GM20000 (cell line): ENCODE measurements at regions not wholly inside any gene's neighbourhood (a gene's known extent, or its start where the extent isn't known, plus 50 kb on each side); places are given as distances from the start of the nearest gene placed in this dataset.

Source experiments
- DNase-seq: peaks from one replicate; pipeline ENCODE4 v3.0.0; 2012; ENCODE audit warnings: low spot score
- TF ChIP-seq, protein P1 (sequence below): IDR thresholded peaks from 2 replicates; pipeline ENCODE4 v1.5.1; 2012; ENCODE audit warnings: mild to moderate bottlenecking, control low read depth; ENCODE audit errors: extremely low read depth, missing control alignments

DNA sequence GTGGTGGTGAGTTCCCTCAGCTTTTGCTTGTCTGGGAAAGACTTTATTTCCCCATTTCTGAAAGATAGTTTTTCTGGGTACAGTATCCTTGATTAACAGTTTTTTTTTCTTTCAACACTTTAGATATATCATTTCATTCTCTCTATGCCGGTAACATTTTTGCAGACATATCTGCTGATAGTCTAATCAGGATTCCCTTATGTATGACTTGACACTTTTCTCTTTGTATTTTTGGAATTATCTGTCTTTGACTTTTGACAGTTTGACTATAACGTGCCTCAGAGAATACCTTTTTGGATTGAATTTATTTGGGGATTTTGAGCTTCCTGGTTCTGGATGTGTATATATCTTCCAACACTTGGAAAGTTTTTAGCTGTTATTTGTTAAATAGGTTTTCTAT, 234.8 kb upstream of the PRICKLE1 start:
- TF ChIP-seq, protein P1, sequence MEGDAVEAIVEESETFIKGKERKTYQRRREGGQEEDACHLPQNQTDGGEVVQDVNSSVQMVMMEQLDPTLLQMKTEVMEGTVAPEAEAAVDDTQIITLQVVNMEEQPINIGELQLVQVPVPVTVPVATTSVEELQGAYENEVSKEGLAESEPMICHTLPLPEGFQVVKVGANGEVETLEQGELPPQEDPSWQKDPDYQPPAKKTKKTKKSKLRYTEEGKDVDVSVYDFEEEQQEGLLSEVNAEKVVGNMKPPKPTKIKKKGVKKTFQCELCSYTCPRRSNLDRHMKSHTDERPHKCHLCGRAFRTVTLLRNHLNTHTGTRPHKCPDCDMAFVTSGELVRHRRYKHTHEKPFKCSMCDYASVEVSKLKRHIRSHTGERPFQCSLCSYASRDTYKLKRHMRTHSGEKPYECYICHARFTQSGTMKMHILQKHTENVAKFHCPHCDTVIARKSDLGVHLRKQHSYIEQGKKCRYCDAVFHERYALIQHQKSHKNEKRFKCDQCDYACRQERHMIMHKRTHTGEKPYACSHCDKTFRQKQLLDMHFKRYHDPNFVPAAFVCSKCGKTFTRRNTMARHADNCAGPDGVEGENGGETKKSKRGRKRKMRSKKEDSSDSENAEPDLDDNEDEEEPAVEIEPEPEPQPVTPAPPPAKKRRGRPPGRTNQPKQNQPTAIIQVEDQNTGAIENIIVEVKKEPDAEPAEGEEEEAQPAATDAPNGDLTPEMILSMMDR: no peak
- DNase-seq: no peak

DNA sequence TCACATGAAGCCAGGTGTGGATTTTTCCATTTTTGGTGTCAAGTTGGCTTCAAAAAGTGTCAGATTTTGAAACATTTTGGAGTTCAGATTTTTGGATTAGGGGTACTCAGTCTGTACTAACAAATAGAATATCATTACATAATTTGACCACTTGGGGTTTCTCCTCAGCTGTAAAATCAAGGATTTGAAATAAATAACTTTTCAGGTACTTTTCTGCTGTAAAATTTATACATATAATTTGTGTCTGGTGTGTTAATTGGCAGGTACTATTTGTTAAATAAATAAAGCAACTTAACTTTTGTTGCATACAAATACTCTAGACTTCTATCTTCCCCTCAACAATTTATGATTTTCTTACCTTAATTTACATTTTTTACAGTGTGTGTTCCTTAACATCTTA, 234.1 kb upstream of the PRICKLE1 start:
- TF ChIP-seq, protein P1: no peak
- no peak for DNase-seq

DNA sequence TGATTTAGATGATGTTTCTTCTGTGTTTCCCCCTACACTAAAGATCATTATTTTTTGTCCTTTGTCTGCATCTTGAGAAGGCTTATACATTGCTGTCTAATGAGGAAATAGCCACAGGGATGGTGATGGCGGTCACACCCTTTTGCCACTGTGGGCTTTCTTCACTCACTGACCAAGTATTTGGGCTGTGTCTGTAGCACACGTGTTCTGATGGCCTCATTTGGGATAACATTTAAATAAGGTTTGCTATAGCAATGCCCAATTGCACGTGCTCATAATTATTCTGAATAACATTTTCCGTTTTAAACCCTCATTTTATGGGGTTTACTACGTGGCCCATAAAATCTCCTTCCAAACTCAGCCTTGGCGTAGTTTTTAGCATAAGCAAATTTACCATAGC, 230.3 kb upstream of the PRICKLE1 start:
- DNase-seq: no peak
- TF ChIP-seq, protein P1: no peak

DNA sequence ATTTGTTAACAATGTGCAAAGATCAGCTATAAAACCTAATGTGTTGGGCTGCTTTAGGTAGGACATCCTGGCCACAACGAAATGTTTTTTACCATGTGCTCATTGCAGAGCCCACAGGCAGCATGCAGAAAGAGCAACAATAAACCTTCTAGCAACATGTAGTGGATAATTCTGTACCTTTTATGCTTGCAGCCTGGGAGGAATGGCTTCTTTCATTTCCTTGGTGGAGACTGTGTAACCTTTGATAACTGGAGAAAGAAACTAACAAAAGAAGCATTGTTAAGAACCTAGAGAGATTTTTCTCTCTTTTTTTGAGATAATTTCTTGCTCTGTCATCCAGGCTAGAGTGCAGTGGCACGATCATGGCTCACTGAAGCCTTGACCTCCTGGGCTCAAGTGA, 225.5 kb upstream of the PRICKLE1 start:
- TF ChIP-seq, protein P1: no peak
- DNase-seq: no peak

DNA sequence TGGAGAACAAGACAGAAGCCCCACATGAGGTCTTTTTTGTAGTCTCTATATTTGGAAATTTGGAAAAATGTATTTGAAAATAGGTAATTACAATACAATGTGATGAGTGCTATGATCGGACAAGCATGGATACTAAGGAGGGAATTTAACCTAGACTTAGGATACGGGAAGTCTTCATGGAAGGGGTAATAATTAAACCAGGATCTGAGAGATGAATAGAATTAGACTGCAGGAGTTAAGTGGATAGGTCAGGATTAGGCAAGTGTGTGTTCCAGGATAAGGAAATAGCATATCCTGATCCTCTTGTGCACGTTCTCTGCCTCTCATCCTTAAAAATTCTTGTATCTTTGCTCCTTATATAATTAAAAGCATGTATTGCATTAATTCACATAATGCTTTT, 223.3 kb upstream of the PRICKLE1 start:
- no peak for DNase-seq
- TF ChIP-seq, protein P1: no peak

DNA sequence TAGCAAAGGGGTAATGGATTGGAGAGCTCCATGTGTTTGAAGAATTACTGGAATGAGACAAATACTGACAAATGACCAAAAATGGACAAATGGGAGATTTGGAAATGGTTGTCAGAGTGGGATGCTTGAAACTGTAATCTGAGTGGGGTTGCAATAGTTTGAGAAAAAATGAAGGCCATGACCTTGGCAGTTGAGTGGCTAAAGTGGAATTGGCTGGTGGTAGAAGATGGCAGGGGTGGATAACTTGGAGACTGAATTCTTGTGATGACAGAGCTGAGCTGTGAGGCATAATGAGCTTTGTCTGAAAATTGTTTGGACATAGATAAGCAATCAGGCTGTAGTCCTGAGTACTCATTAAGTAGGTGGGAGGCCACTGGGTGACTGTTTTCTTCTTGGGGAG, 222.5 kb upstream of the PRICKLE1 start:
- TF ChIP-seq, protein P1: no peak
- no peak for DNase-seq

DNA sequence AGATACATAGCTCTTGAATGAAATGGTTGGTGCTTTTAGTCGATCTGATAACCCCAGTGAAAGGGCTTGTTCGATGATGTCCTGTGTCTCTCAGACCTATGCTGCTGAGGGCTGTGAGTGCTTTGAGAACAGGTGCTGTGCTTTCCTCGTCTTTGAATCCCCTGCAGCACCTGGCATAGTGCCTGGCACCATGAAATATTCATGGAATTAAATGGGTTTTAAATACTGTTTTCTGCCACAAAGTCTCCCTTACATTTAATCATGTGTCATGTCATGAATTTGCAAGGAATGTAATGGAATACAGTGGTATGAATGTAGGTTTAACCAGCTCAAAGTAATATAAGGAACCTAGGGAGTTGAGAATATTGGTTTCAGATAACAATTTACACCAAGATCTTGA, 220.5 kb upstream of the PRICKLE1 start:
- TF ChIP-seq, protein P1: no peak
- DNase-seq: no peak
